Upper lobe of left lung (tissue), 6 donors: ENCODE measurements at regions not wholly inside any gene's neighbourhood (a gene's known extent, or its start where the extent isn't known, plus 50 kb on each side); places are given as distances from the start of the nearest gene placed in this dataset.

Experiments used
- ATAC-seq, 2 donors: fragments of 200-7000 bp; cut with Tn5 transposase; one replicate each; pipeline ENCODE4 v1.9.1; 2022; ENCODE audit warnings: mild to moderate bottlenecking in 2 of 2, moderate library complexity in 2 of 2; ENCODE audit not compliant: low FRiP score in 2 of 2
- DNase-seq, 2 donors: peaks; one replicate each; pipeline ENCODE4 v3.0.0-alpha.2; 2019 to 2020
- H3K27ac ChIP-seq, 4 donors: fragments of 200-600 bp; sonication (generic); one replicate each; pipeline ENCODE4 v1.5.1; 2016 to 2019
- H3K27me3 ChIP-seq, 4 donors: fragments of 200-600 bp; sonication (generic); one replicate each; pipeline ENCODE4 v1.5.1; 2017 to 2019
- H3K36me3 ChIP-seq, 4 donors: fragments of 200-600 bp; sonication (generic); one replicate each; pipeline ENCODE4 v1.5.1; 2016 to 2019
- H3K4me1 ChIP-seq, 4 donors: fragments of 200-600 bp; sonication (generic); one replicate each; pipeline ENCODE4 v1.5.1; 2018 to 2019
- H3K4me3 ChIP-seq, 4 donors: fragments of 200-600 bp; sonication (generic); one replicate each; pipeline ENCODE4 v1.5.1; 2017 to 2019; ENCODE audit warnings: mild to moderate bottlenecking in 2 of 4, moderate library complexity in 1 of 4
- H3K9me3 ChIP-seq, 4 donors: fragments of 200-600 bp; sonication (generic); one replicate each; pipeline ENCODE4 v1.5.1; 2018 to 2019
- EP300 ChIP-seq, 4 donors: sonication (generic); formaldehyde crosslinking; IDR thresholded peaks; one replicate each; pipeline ENCODE4 v1.5.1; 2017; ENCODE audit warnings: antibody characterized with exemption in 4 of 4, control low read depth in 2 of 4
- POLR2A ChIP-seq, 4 donors: fragments of 450-650 bp; IDR thresholded peaks; one replicate each; pipeline ENCODE4 v1.5.1; 2016 to 2017; ENCODE audit warnings: antibody characterized with exemption in 4 of 4, mild to moderate bottlenecking in 2 of 4
- POLR2AphosphoS5 ChIP-seq, 2 donors: sonication (generic); formaldehyde crosslinking; IDR thresholded peaks; one replicate each; pipeline ENCODE4 v1.5.1; 2017; ENCODE audit warnings: antibody characterized with exemption in 2 of 2
- WGBS, 2 donors: methylation state at CpG; one replicate each; pipeline ENCODE4 v1.1.5; 2017 to 2018; 5-methylcytosine and 5-hydroxymethylcytosine counted together
- TF ChIP-seq, protein P1 (sequence below), 6 experiments: fragments of 450-650 bp in 4 of 6; fragments of 200-600 bp in 2 of 6; sonication (generic) in 2 of 6; IDR thresholded peaks; one replicate each; pipeline ENCODE4 v1.5.1; 2016 to 2019; ENCODE audit warnings: antibody characterized with exemption in 6 of 6
- donor health status: DM: no; HTN: no; CAD: no; lungs with moderate emphysema.
- donor health status: DM: no; HTN: yes; CAD: no; lungs with severe emphysema.

DNA sequence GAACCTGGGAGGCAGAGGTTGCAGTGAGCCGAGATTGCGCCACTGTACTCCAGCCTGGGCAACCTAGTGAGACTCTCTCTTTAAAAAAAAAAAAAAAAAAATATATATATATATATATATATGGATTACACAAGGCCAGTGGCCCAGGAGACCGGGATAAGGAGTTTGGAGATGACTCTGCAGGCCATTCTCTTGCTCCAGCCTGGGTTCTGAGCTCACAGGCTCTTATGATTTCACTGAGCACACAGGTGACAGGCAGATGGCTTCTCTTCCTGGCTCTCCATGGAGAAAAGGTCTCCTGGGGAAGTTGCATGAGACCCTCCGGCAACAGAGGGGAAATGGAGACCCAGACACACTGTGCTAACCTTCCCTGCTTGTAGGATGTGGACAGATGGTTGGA lies 98.7 kb upstream of the VASH1 start:
- 82 to 95% methylated on average over 4 of the region's 4 CpGs for WGBS, 2 donors
- Histone ChIP-seq H3K36me3 (no peaks in the 10 kb centered on the region), H3K27ac (no peak overlapping the region), H3K4me3 (no peak overlapping the region), H3K27me3 (no peaks in the 10 kb centered on the region), H3K4me1 (no peaks in the 10 kb centered on the region), H3K9me3 (peaks cover 11 to 17% (median 15%) of the 10 kb centered on the region in 4 donors)
- ATAC-seq (no peak), DNase-seq (no peak)
- TF ChIP-seq EP300 (IDR thresholded peaks at IDR 0.05) = no peak
- no peak for TF ChIP-seq POLR2A (IDR thresholded peaks at IDR 0.05)
- TF ChIP-seq, protein P1, sequence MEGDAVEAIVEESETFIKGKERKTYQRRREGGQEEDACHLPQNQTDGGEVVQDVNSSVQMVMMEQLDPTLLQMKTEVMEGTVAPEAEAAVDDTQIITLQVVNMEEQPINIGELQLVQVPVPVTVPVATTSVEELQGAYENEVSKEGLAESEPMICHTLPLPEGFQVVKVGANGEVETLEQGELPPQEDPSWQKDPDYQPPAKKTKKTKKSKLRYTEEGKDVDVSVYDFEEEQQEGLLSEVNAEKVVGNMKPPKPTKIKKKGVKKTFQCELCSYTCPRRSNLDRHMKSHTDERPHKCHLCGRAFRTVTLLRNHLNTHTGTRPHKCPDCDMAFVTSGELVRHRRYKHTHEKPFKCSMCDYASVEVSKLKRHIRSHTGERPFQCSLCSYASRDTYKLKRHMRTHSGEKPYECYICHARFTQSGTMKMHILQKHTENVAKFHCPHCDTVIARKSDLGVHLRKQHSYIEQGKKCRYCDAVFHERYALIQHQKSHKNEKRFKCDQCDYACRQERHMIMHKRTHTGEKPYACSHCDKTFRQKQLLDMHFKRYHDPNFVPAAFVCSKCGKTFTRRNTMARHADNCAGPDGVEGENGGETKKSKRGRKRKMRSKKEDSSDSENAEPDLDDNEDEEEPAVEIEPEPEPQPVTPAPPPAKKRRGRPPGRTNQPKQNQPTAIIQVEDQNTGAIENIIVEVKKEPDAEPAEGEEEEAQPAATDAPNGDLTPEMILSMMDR (IDR thresholded peaks at IDR 0.05) = no peak
- TF ChIP-seq POLR2AphosphoS5 (IDR thresholded peaks at IDR 0.05) = no peak

DNA sequence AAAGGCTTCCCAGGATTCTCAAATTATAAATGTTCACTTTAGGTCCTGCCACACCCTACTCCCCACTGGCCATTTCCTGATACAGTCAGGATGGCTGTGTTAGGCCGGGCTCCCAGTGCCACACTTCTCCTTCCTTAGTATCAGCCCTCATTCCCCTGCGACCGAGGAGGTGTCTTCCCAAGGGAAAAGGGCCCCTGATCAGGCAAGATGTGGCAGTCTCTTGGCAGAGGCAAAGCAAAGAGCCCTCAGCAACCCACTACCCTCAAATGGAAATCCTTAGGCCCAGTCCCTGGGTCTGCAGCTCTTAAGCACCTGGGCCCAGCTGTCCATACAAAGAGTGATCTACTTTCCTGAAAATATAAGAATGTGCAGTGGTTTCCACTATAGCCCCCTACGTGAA lies 96.5 kb upstream of the VASH1 start:
- 65 to 78% methylated on average over 4 of the region's 4 CpGs for WGBS, 2 donors
- Histone ChIP-seq H3K36me3 (no peaks in the 10 kb centered on the region), H3K9me3 (peaks cover 3 to 12% (median 5%) of the 10 kb centered on the region in 4 donors), H3K27me3 (no peaks in the 10 kb centered on the region), H3K4me3 (no peak overlapping the region), H3K27ac (no peak overlapping the region), H3K4me1 (no peaks in the 10 kb centered on the region)
- no peak for ATAC-seq
- DNase-seq = no peak
- TF ChIP-seq POLR2A (IDR thresholded peaks at IDR 0.05) = no peak
- TF ChIP-seq, protein P1 (IDR thresholded peaks at IDR 0.05) = no peak
- TF ChIP-seq EP300 (IDR thresholded peaks at IDR 0.05) = no peak
- no peak for TF ChIP-seq POLR2AphosphoS5 (IDR thresholded peaks at IDR 0.05)

GRCh38 chr14:76666746-76667145 lies 94.5 kb upstream of the VASH1 start:
- no peak for DNase-seq
- no peak for ATAC-seq
- no peak overlapping the region for H3K27ac ChIP-seq
- 44 to 54% methylated on average over 4 to 5 of the region's 5 CpGs for WGBS, 2 donors
- H3K36me3 ChIP-seq = no peaks in the 10 kb centered on the region
- no peak overlapping the region for H3K4me3 ChIP-seq
- TF ChIP-seq EP300 (IDR thresholded peaks at IDR 0.05) (no peak), POLR2A (IDR thresholded peaks at IDR 0.05) (no peak), POLR2AphosphoS5 (IDR thresholded peaks at IDR 0.05) (no peak)
- TF ChIP-seq, protein P1 (IDR thresholded peaks at IDR 0.05) = no peak
- H3K4me1 ChIP-seq = no peaks in the 10 kb centered on the region
- peaks cover 3 to 12% (median 5%) of the 10 kb centered on the region in 4 donors for H3K9me3 ChIP-seq
- no peaks in the 10 kb centered on the region for H3K27me3 ChIP-seq

- ATAC-seq (no peak), DNase-seq (no peak)
- Histone ChIP-seq H3K36me3 (no peaks in the 10 kb centered on the region), H3K27me3 (no peaks in the 10 kb centered on the region), H3K27ac (no peak overlapping the region), H3K9me3 (peaks cover 3 to 12% (median 5%) of the 10 kb centered on the region in 4 donors), H3K4me3 (no peak overlapping the region), H3K4me1 (no peaks in the 10 kb centered on the region)
- TF ChIP-seq EP300 (IDR thresholded peaks at IDR 0.05) = no peak
- TF ChIP-seq, protein P1 (IDR thresholded peaks at IDR 0.05) = no peak
- TF ChIP-seq POLR2A (IDR thresholded peaks at IDR 0.05) = no peak
- TF ChIP-seq POLR2AphosphoS5 (IDR thresholded peaks at IDR 0.05) = no peak
Observed at GRCh38 chr14:76669770-76670169, 91.5 kb upstream of the VASH1 start.

GRCh38 chr14:76672123-76672522 lies 89.1 kb upstream of the VASH1 start:
- no peak overlapping the region for H3K27ac ChIP-seq
- DNase-seq (no peak), ATAC-seq (no peak)
- no peaks in the 10 kb centered on the region for H3K27me3 ChIP-seq
- no peaks in the 10 kb centered on the region for H3K4me1 ChIP-seq
- WGBS, 2 donors = 90 to 94% methylated on average over 3 of the region's 3 CpGs
- H3K9me3 ChIP-seq = peaks cover 3 to 12% (median 5%) of the 10 kb centered on the region in 4 donors
- no peaks in the 10 kb centered on the region for H3K36me3 ChIP-seq
- H3K4me3 ChIP-seq = no peak overlapping the region
- no peak for TF ChIP-seq POLR2AphosphoS5 (IDR thresholded peaks at IDR 0.05)
- no peak for TF ChIP-seq POLR2A (IDR thresholded peaks at IDR 0.05)
- no peak for TF ChIP-seq EP300 (IDR thresholded peaks at IDR 0.05)
- TF ChIP-seq, protein P1 (IDR thresholded peaks at IDR 0.05) = no peak
